ENCODE measurements at regions not wholly inside any gene's neighbourhood (a gene's known extent, or its start where the extent isn't known, plus 50 kb on each side); places are given as distances from the start of the nearest gene placed in this dataset.

- Histone ChIP-seq H4K20me1 (replicated peaks; ENCODE audit: insufficient read depth) (no peaks in the 10 kb centered on the region), H3K4me2 (no peak overlapping the region), H3K79me2 (replicated peaks; ENCODE audit: insufficient read depth) (no peaks in the 10 kb centered on the region), H3K36me3 (ENCODE audit: insufficient read depth) (no peaks in the 10 kb centered on the region), H3K9me2 (ENCODE audit: insufficient read depth) (0 out of 2 replicates have a peak, but pooled peaks cover 4% of the 10 kb centered on the region), H3K27me3 (ENCODE audit: insufficient read depth) (no peaks in the 10 kb centered on the region), H2AFZ (no peak overlapping the region), H3K27ac (ENCODE audit: low read depth) (no peak overlapping the region), H3K4me1 (ENCODE audit: insufficient read depth) (peaks cover 13% of the 10 kb centered on the region), H3K4me3 (no peak overlapping the region), H3F3A (replicated peaks; ENCODE audit: low read depth) (no peaks in the 10 kb centered on the region)
- peaks cover 3% of the 10 kb centered on the region; the same call in 2 of the 3 replicates for H3K9me3 Mint-ChIP-seq
- no peak for TF ChIP-seq NANOG (IDR thresholded peaks at IDR 0.05; ENCODE audit: borderline replicate concordance)
- no peak overlapping the region for H3K4me3 Mint-ChIP-seq
- no peak for ATAC-seq
- H3K27me3 Mint-ChIP-seq (ENCODE audit: insufficient read depth, low read depth, poor library complexity): no peaks in the 10 kb centered on the region
- peaks cover 9% of the 10 kb centered on the region; the same call in 2 of the 3 replicates for H3K36me3 Mint-ChIP-seq (ENCODE audit: low read depth)
- H3K4me1 Mint-ChIP-seq: peaks cover 15% of the 10 kb centered on the region
- DNase-seq (ENCODE audit: low spot score): no peak
- no peak overlapping the region for H3K27ac Mint-ChIP-seq
Observed at GRCh38 chr7:115406219-115406618, 484.3 kb downstream of the MDFIC start.

- H3K4me3 Mint-ChIP-seq: no peak overlapping the region
- Histone ChIP-seq H3K4me1 (ENCODE audit: insufficient read depth) (no peaks in the 10 kb centered on the region), H3K27ac (ENCODE audit: low read depth) (no peak overlapping the region), H4K20me1 (replicated peaks; ENCODE audit: insufficient read depth) (no peaks in the 10 kb centered on the region), H2AFZ (no peak overlapping the region), H3K27me3 (ENCODE audit: insufficient read depth) (no peaks in the 10 kb centered on the region), H3K4me2 (no peak overlapping the region), H3K9me2 (ENCODE audit: insufficient read depth) (peaks cover 5% of the 10 kb centered on the region; the same call in 1 of the 2 replicates), H3K36me3 (ENCODE audit: insufficient read depth) (no peaks in the 10 kb centered on the region), H3K79me2 (replicated peaks; ENCODE audit: insufficient read depth) (no peaks in the 10 kb centered on the region), H3K4me3 (no peak overlapping the region), H3F3A (replicated peaks; ENCODE audit: low read depth) (no peaks in the 10 kb centered on the region)
- H3K27ac Mint-ChIP-seq: no peak overlapping the region
- no peaks in the 10 kb centered on the region for H3K9me3 Mint-ChIP-seq
- H3K4me1 Mint-ChIP-seq: peaks cover 9% of the 10 kb centered on the region
- ATAC-seq (no peak), DNase-seq (ENCODE audit: low spot score) (no peak)
- no peak for TF ChIP-seq ZNF331 (CRISPR knock-in tag; IDR thresholded peaks at IDR 0.05; ENCODE audit: low read depth)
- TF ChIP-seq NANOG (IDR thresholded peaks at IDR 0.05; ENCODE audit: borderline replicate concordance): no peak
- no peak for TF ChIP-seq STAT1 (IDR thresholded peaks at IDR 0.05; ENCODE audit: unreplicated experiment)
- no peak for TF ChIP-seq ETS1 (IDR thresholded peaks at IDR 0.05)
- no peak for TF ChIP-seq REST (IDR thresholded peaks at IDR 0.05; ENCODE audit: unreplicated experiment)
- no peak for TF ChIP-seq ZNF114 (CRISPR knock-in tag; IDR thresholded peaks at IDR 0.05)
- no peak for TF ChIP-seq CTCF (conservative IDR thresholded peaks at IDR 0.05; ENCODE audit: low read depth in 2 of 2)
- TF ChIP-seq POLR2AphosphoS5 (IDR thresholded peaks at IDR 0.05; ENCODE audit: low read depth): no peak
- no peak for TF ChIP-seq CREB1 (CRISPR knock-in tag; IDR thresholded peaks at IDR 0.05; ENCODE audit: low read depth)
- no peak for TF ChIP-seq EZH2 (IDR thresholded peaks at IDR 0.05; ENCODE audit: low read depth, unreplicated experiment)
- no peak for TF ChIP-seq EZH2phosphoT487 (IDR thresholded peaks at IDR 0.05; ENCODE audit: unreplicated experiment)
- no peaks in the 10 kb centered on the region for H3K36me3 Mint-ChIP-seq (ENCODE audit: low read depth)
- H3K27me3 Mint-ChIP-seq (ENCODE audit: insufficient read depth, low read depth, poor library complexity): no peaks in the 10 kb centered on the region
Observed at GRCh38 chr7:115387137-115387536, 465.2 kb downstream of the MDFIC start.
